ENCODE measurements at regions not wholly inside any gene's neighbourhood (a gene's known extent, or its start where the extent isn't known, plus 50 kb on each side); places are given as distances from the start of the nearest gene placed in this dataset.
"Not testable (repeated sequence)": the region's sequence is repeated elsewhere in the genome, so short reads cannot be mapped to it uniquely, and the experiment has no call there.

GRCh38 chr10:70986623-70986950 is 98.2 kb upstream of the PCBD1 start:
- H3K9me3 ChIP-seq (ENCODE audit: control insufficient read depth in 2 of 2, low read length in 2 of 2), result no peaks in the 10 kb centered on the region
- H3K36me3 Mint-ChIP-seq, result no peaks in the 10 kb centered on the region
- no peaks in the 10 kb centered on the region for H3K4me1 ChIP-seq (ENCODE audit: control insufficient read depth, insufficient read depth, low read length, poor library complexity, severe bottlenecking)
- ATAC-seq (ENCODE audit: low read depth in 2 of 2), result no peak
- H3K4me1 Mint-ChIP-seq, result peaks cover 0 to 13% (median 8%) of the 10 kb centered on the region in 4 donors
- H3K4me3 ChIP-seq (ENCODE audit: low read depth, low read length), result no peak overlapping the region
- no peak for DNase-seq
- H3K27ac Mint-ChIP-seq, result no peak overlapping the region
- H3K9me3 Mint-ChIP-seq, result no peaks in the 10 kb centered on the region
- H3K4me3 Mint-ChIP-seq, result no peak overlapping the region
- no peaks in the 10 kb centered on the region for H3K36me3 ChIP-seq (ENCODE audit: control insufficient read depth, insufficient read depth, low read length)
- H3K27me3 ChIP-seq (ENCODE audit: control insufficient read depth, insufficient read depth, low read length), result no peaks in the 10 kb centered on the region
- no peak overlapping the region for H3K27ac ChIP-seq (ENCODE audit: insufficient read depth, low read length, poor library complexity, severe bottlenecking)
- H3K27me3 Mint-ChIP-seq, result peaks cover 4% of the 10 kb centered on the region

- ATAC-seq (ENCODE audit: low read depth in 2 of 2), result no peak
- Mint-ChIP-seq H3K4me1 (peaks cover 0 to 7% (median 2%) of the 10 kb centered on the region in 4 donors), H3K36me3 (no peaks in the 10 kb centered on the region), H3K27me3 (peaks cover 4% of the 10 kb centered on the region), H3K4me3 (peak overlapping the region in 1 of 4 donors; percentile 67), H3K27ac (peak overlapping the region in 1 of 3 donors; percentile 17), H3K9me3 (no peaks in the 10 kb centered on the region)
- Histone ChIP-seq H3K4me3 (ENCODE audit: low read depth, low read length) (no peak overlapping the region), H3K4me1 (ENCODE audit: control insufficient read depth, insufficient read depth, low read length, poor library complexity, severe bottlenecking) (no peaks in the 10 kb centered on the region), H3K36me3 (ENCODE audit: control insufficient read depth, insufficient read depth, low read length) (no peaks in the 10 kb centered on the region), H3K27me3 (ENCODE audit: control insufficient read depth, insufficient read depth, low read length) (no peaks in the 10 kb centered on the region), H3K9me3 (ENCODE audit: control insufficient read depth in 2 of 2, low read length in 2 of 2) (no peaks in the 10 kb centered on the region), H3K27ac (ENCODE audit: insufficient read depth, low read length, poor library complexity, severe bottlenecking) (no peak overlapping the region)
- no peak for DNase-seq
Measured at GRCh38 chr10:70987396-70988130, 99.2 kb upstream of the PCBD1 start.

GRCh38 chr10:70990156-70990555 is 101.8 kb upstream of the PCBD1 start:
- ATAC-seq (ENCODE audit: low read depth in 2 of 2); H3K4me3 Mint-ChIP-seq: not testable (repeated sequence)

GRCh38 chr10:70990681-70991080 is 102.3 kb upstream of the PCBD1 start:
- H3K9me3 ChIP-seq (ENCODE audit: control insufficient read depth in 2 of 2, low read length in 2 of 2), result no peaks in the 10 kb centered on the region
- no peak overlapping the region for H3K4me3 Mint-ChIP-seq
- H3K4me3 ChIP-seq (ENCODE audit: low read depth, low read length), result no peak overlapping the region
- H3K4me1 ChIP-seq (ENCODE audit: control insufficient read depth, insufficient read depth, low read length, poor library complexity, severe bottlenecking), result no peaks in the 10 kb centered on the region
- H3K27me3 Mint-ChIP-seq, result peaks cover 8% of the 10 kb centered on the region
- no peaks in the 10 kb centered on the region for H3K27me3 ChIP-seq (ENCODE audit: control insufficient read depth, insufficient read depth, low read length)
- ATAC-seq (ENCODE audit: low read depth in 2 of 2), result no peak
- no peaks in the 10 kb centered on the region for H3K36me3 Mint-ChIP-seq
- H3K27ac ChIP-seq (ENCODE audit: insufficient read depth, low read length, poor library complexity, severe bottlenecking), result no peak overlapping the region
- H3K9me3 Mint-ChIP-seq, result no peaks in the 10 kb centered on the region
- DNase-seq, result no peak
- no peaks in the 10 kb centered on the region for H3K36me3 ChIP-seq (ENCODE audit: control insufficient read depth, insufficient read depth, low read length)
- no peaks in the 10 kb centered on the region for H3K4me1 Mint-ChIP-seq
- no peak overlapping the region for H3K27ac Mint-ChIP-seq

More at GRCh38 chr10:70990156-70990555, 101.8 kb upstream of the PCBD1 start:
- H3K36me3 Mint-ChIP-seq; H3K27ac Mint-ChIP-seq; DNase-seq; H3K27me3 Mint-ChIP-seq; H3K36me3 ChIP-seq (ENCODE audit: control insufficient read depth, insufficient read depth, low read length); H3K27ac ChIP-seq (ENCODE audit: insufficient read depth, low read length, poor library complexity, severe bottlenecking); H3K4me3 ChIP-seq (ENCODE audit: low read depth, low read length); H3K9me3 Mint-ChIP-seq; H3K4me1 Mint-ChIP-seq; H3K4me1 ChIP-seq (ENCODE audit: control insufficient read depth, insufficient read depth, low read length, poor library complexity, severe bottlenecking); H3K27me3 ChIP-seq (ENCODE audit: control insufficient read depth, insufficient read depth, low read length); H3K9me3 ChIP-seq (ENCODE audit: control insufficient read depth in 2 of 2, low read length in 2 of 2): not testable (repeated sequence)

GRCh38 chr10:70991140-70992124 is 103.1 kb upstream of the PCBD1 start:
- Histone ChIP-seq H3K27ac (ENCODE audit: insufficient read depth, low read length, poor library complexity, severe bottlenecking) (no peak overlapping the region), H3K9me3 (ENCODE audit: control insufficient read depth in 2 of 2, low read length in 2 of 2) (no peaks in the 10 kb centered on the region), H3K4me1 (ENCODE audit: control insufficient read depth, insufficient read depth, low read length, poor library complexity, severe bottlenecking) (no peaks in the 10 kb centered on the region), H3K27me3 (ENCODE audit: control insufficient read depth, insufficient read depth, low read length) (no peaks in the 10 kb centered on the region), H3K4me3 (ENCODE audit: low read depth, low read length) (no peak overlapping the region), H3K36me3 (ENCODE audit: control insufficient read depth, insufficient read depth, low read length) (no peaks in the 10 kb centered on the region)
- Mint-ChIP-seq H3K9me3 (no peaks in the 10 kb centered on the region), H3K27ac (no peak overlapping the region), H3K36me3 (no peaks in the 10 kb centered on the region), H3K4me3 (no peak overlapping the region), H3K4me1 (peaks cover 0 to 4% (median 0%) of the 10 kb centered on the region in 4 donors), H3K27me3 (peaks cover 8% of the 10 kb centered on the region)
- DNase-seq, result no peak
- ATAC-seq (ENCODE audit: low read depth in 2 of 2), result no peak

GRCh38 chr10:70992436-70992835 is 104.1 kb upstream of the PCBD1 start:
- Histone ChIP-seq H3K4me1 (ENCODE audit: control insufficient read depth, insufficient read depth, low read length, poor library complexity, severe bottlenecking) (no peaks in the 10 kb centered on the region), H3K36me3 (ENCODE audit: control insufficient read depth, insufficient read depth, low read length) (no peaks in the 10 kb centered on the region), H3K9me3 (ENCODE audit: control insufficient read depth in 2 of 2, low read length in 2 of 2) (no peaks in the 10 kb centered on the region), H3K27me3 (ENCODE audit: control insufficient read depth, insufficient read depth, low read length) (no peaks in the 10 kb centered on the region), H3K4me3 (ENCODE audit: low read depth, low read length) (no peak overlapping the region), H3K27ac (ENCODE audit: insufficient read depth, low read length, poor library complexity, severe bottlenecking) (no peak overlapping the region)
- Mint-ChIP-seq H3K9me3 (no peaks in the 10 kb centered on the region), H3K27me3 (peaks cover 6% of the 10 kb centered on the region), H3K27ac (no peak overlapping the region), H3K4me1 (peaks cover 0 to 4% (median 0%) of the 10 kb centered on the region in 4 donors), H3K4me3 (no peak overlapping the region), H3K36me3 (no peaks in the 10 kb centered on the region)
- DNase-seq (no peak), ATAC-seq (ENCODE audit: low read depth in 2 of 2) (no peak)

- H3K4me1 ChIP-seq (ENCODE audit: control insufficient read depth, insufficient read depth, low read length, poor library complexity, severe bottlenecking), result no peaks in the 10 kb centered on the region
- H3K36me3 ChIP-seq (ENCODE audit: control insufficient read depth, insufficient read depth, low read length), result no peaks in the 10 kb centered on the region
- H3K27ac Mint-ChIP-seq, result no peak overlapping the region
- H3K36me3 Mint-ChIP-seq, result no peaks in the 10 kb centered on the region
- no peaks in the 10 kb centered on the region for H3K27me3 ChIP-seq (ENCODE audit: control insufficient read depth, insufficient read depth, low read length)
- H3K4me3 Mint-ChIP-seq, result no peak overlapping the region
- H3K4me3 ChIP-seq (ENCODE audit: low read depth, low read length), result no peak overlapping the region
- DNase-seq (no peak), ATAC-seq (ENCODE audit: low read depth in 2 of 2) (no peak)
- no peaks in the 10 kb centered on the region for H3K9me3 Mint-ChIP-seq
- no peak overlapping the region for H3K27ac ChIP-seq (ENCODE audit: insufficient read depth, low read length, poor library complexity, severe bottlenecking)
- peaks cover 0 to 4% (median 0%) of the 10 kb centered on the region in 4 donors for H3K4me1 Mint-ChIP-seq
- H3K9me3 ChIP-seq (ENCODE audit: control insufficient read depth in 2 of 2, low read length in 2 of 2), result no peaks in the 10 kb centered on the region
- peaks cover 4% of the 10 kb centered on the region for H3K27me3 Mint-ChIP-seq
Measured at GRCh38 chr10:70993051-70993450, 104.7 kb upstream of the PCBD1 start.
